ENCODE measurements at regions not wholly inside any gene's neighbourhood (a gene's known extent, or its start where the extent isn't known, plus 50 kb on each side); places are given as distances from the start of the nearest gene placed in this dataset.

GRCh38 chr5:91315701-91316100 lies 67.4 kb downstream of the ARRDC3 start:
- intact Hi-C loops (cut with micrococcal nuclease; ENCODE audit: unreplicated experiment): no loop called here
- TF ChIP-seq EZH2 (IDR thresholded peaks at IDR 0.05; ENCODE audit: low read depth): no peak
- no peak for TF ChIP-seq CTCF (conservative IDR thresholded peaks at IDR 0.05)
- ChIA-PET CTCF (no interaction called here), POLR2A (ENCODE audit: unreplicated experiment) (interaction anchor here (1.0 kb wide), 1 partner anchor 68 kb away, joined by 6 read pairs; no protein-coding TSS in a partner anchor)
- Histone ChIP-seq H4K20me1 (ENCODE audit: insufficient read depth) (no peaks in the 10 kb centered on the region), H2AFZ (no peak overlapping the region), H3K79me2 (ENCODE audit: low read depth) (peaks cover 26% of the 10 kb centered on the region), H3K27me3 (ENCODE audit: insufficient read depth, low read depth) (no peaks in the 10 kb centered on the region), H3K4me3 (no peak overlapping the region), H3F3A (ENCODE audit: insufficient read depth, low read depth) (peaks cover 36% of the 10 kb centered on the region), H3K4me2 (no peak overlapping the region), H3K4me1 (replicated peaks; ENCODE audit: insufficient read depth) (peaks cover 35% of the 10 kb centered on the region), H3K27ac (peak overlapping the region; percentile 99), H3K9me2 (ENCODE audit: insufficient read depth) (no peaks in the 10 kb centered on the region), H3K36me3 (ENCODE audit: low read depth) (peaks cover 17% of the 10 kb centered on the region; the same call in 1 of the 2 replicates), H3K9me3 (ENCODE audit: insufficient read depth, low read depth) (peaks cover 4% of the 10 kb centered on the region; the same call in 1 of the 2 replicates)
- no TSS peak for BruUV-seq (replicated peaks)
- DNase-seq: no peak

GRCh38 chr5:91313757-91314673 lies 69.1 kb downstream of the ARRDC3 start:
- H3K27me3 ChIP-seq (ENCODE audit: insufficient read depth, low read depth): no peaks in the 10 kb centered on the region
- ChIA-PET CTCF (no interaction called here), POLR2A (ENCODE audit: unreplicated experiment) (interaction anchor here (0.6 to 1.0 kb wide), 7 partner anchors 18 to 403 kb away, joined by 3 to 86 read pairs (median 4); partner anchors contain the start of gene ARRDC3)
- H3K9me3 ChIP-seq (ENCODE audit: insufficient read depth, low read depth): peaks cover 4% of the 10 kb centered on the region; the same call in 1 of the 2 replicates
- peaks cover 38% of the 10 kb centered on the region for H3K4me1 ChIP-seq (replicated peaks; ENCODE audit: insufficient read depth)
- BruUV-seq (replicated peaks): TSS peak; percentile 48
- H3K79me2 ChIP-seq (ENCODE audit: low read depth): peaks cover 37% of the 10 kb centered on the region
- TF ChIP-seq CTCF (conservative IDR thresholded peaks at IDR 0.05): no peak
- TF ChIP-seq EZH2 (IDR thresholded peaks at IDR 0.05; ENCODE audit: low read depth): no peak
- intact Hi-C loops (cut with micrococcal nuclease; ENCODE audit: unreplicated experiment): loop anchor here (1.0 to 5.0 kb wide), 4 partner anchors 18 to 212 kb away; partner anchors contain the start of gene ARRDC3
- H3K4me3 ChIP-seq: peak overlapping the region; percentile 82
- peaks cover 31% of the 10 kb centered on the region for H3K36me3 ChIP-seq (ENCODE audit: low read depth)
- H3K27ac ChIP-seq: peak overlapping the region; percentile 99
- no peak overlapping the region for H2AFZ ChIP-seq
- H3K9me2 ChIP-seq (ENCODE audit: insufficient read depth): no peaks in the 10 kb centered on the region
- no peaks in the 10 kb centered on the region for H4K20me1 ChIP-seq (ENCODE audit: insufficient read depth)
- peaks cover 36% of the 10 kb centered on the region for H3F3A ChIP-seq (ENCODE audit: insufficient read depth, low read depth)
- H3K4me2 ChIP-seq: peak overlapping the region; percentile 91
- peak; percentile 82 to 98 for DNase-seq

DNA sequence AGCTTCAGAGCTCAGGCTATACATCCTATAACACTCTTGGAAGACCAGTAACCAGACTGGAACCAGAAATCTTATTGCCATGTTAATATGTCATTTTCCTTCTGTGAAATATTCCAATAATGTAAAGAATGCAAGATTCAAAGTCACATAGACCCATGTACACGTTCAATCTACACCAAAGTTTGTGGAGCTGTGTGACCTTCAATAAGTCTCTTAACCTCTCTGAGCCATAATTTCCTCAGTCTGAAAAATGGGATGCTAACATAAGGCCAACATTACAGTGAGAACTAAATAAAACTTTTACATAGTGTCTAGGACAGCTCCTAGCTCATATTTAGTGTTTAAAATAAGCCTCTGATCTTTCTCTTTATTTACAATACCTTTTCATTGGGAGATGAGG lies 70.4 kb downstream of the ARRDC3 start:
- no peaks in the 10 kb centered on the region for H4K20me1 ChIP-seq (ENCODE audit: insufficient read depth)
- H3K9me2 ChIP-seq (ENCODE audit: insufficient read depth): no peaks in the 10 kb centered on the region
- peak overlapping the region; percentile 91 for H3K4me2 ChIP-seq
- H3K27ac ChIP-seq: peak overlapping the region; percentile 99
- no peaks in the 10 kb centered on the region for H3K9me3 ChIP-seq (ENCODE audit: insufficient read depth, low read depth)
- H3K27me3 ChIP-seq (ENCODE audit: insufficient read depth, low read depth): no peaks in the 10 kb centered on the region
- H2AFZ ChIP-seq: no peak overlapping the region
- peak overlapping the region; percentile 82 for H3K4me3 ChIP-seq
- H3K36me3 ChIP-seq (ENCODE audit: low read depth): peaks cover 33% of the 10 kb centered on the region
- peaks cover 38% of the 10 kb centered on the region for H3K4me1 ChIP-seq (replicated peaks; ENCODE audit: insufficient read depth)
- ChIA-PET CTCF (no interaction called here), POLR2A (ENCODE audit: unreplicated experiment) (interaction anchor here (0.7 to 1.9 kb wide), 2 partner anchors 68 to 70 kb away, joined by 3 to 13 read pairs; partner anchors contain the start of gene ARRDC3)
- DNase-seq: no peak
- intact Hi-C loops (cut with micrococcal nuclease; ENCODE audit: unreplicated experiment): loop anchor here (5.0 kb wide), 2 partner anchors 175 to 210 kb away; no protein-coding TSS in a partner anchor
- peaks cover 37% of the 10 kb centered on the region for H3K79me2 ChIP-seq (ENCODE audit: low read depth)
- BruUV-seq (replicated peaks): no TSS peak
- TF ChIP-seq EZH2 (IDR thresholded peaks at IDR 0.05; ENCODE audit: low read depth): no peak
- TF ChIP-seq CTCF (conservative IDR thresholded peaks at IDR 0.05): no peak
- peaks cover 39% of the 10 kb centered on the region for H3F3A ChIP-seq (ENCODE audit: insufficient read depth, low read depth)
